ENCODE measurements at regions not wholly inside any gene's neighbourhood (a gene's known extent, or its start where the extent isn't known, plus 50 kb on each side); places are given as distances from the start of the nearest gene placed in this dataset.
"Not testable (repeated sequence)": the region's sequence is repeated elsewhere in the genome, so short reads cannot be mapped to it uniquely, and the experiment has no call there.

- DNase-seq: no peak
Measured at GRCh38 chr9:71632776-71633175, 135.5 kb downstream of the CEMIP2 start.

GRCh38 chr9:71630377-71630995 is 137.8 kb downstream of the CEMIP2 start:
- DNase-seq: peak; percentile 25

- DNase-seq: no peak
Measured at GRCh38 chr9:71629578-71630215, 138.6 kb downstream of the CEMIP2 start.

DNA sequence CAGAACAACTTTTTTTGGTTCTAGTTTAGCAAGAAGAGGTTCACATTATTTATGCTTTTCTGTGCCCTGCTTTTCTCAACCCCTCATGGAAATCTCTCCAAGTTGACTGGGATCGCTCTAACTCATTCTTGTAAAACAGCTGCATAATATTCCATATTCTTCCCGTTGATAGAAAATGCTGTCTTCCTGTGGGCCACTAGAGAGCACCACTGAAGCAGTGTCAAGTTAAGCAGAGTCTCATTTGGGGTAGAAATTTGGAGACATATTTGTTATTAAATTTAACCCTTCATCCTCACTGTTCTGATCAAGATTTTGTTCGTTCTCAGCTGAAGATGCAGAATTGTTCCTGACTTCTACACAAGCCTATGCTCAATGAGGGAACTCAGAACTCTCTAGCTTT is 140.1 kb downstream of the CEMIP2 start:
- peak; percentile 24 for DNase-seq

- no peak for DNase-seq
Measured at GRCh38 chr9:71627537-71627936, 140.8 kb downstream of the CEMIP2 start.

- no peak for DNase-seq
Measured at GRCh38 chr9:71626395-71626794, 141.9 kb downstream of the CEMIP2 start.

DNA sequence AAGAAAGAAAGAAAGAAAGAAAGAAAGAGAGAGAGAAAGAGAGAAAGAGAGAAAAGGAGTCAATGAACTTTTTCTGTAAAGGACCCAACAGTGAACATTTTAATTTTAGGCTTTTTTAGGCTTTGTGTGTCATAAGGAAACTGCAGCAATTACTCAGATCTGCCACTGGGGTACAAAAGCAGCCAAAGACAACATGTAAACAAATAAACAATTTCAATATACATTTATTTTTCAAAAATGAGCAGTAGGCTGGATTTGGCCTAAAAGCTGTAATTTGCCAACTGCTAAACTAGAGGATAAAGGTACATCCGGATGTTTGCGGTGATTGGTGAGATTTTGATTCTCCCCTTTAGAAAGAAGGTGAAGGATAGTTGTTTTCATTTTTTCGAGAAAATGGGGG is 143.6 kb downstream of the CEMIP2 start:
- DNase-seq: no peak

- no peak for DNase-seq
Measured at GRCh38 chr9:71620746-71621145, 147.6 kb downstream of the CEMIP2 start.

GRCh38 chr9:71620331-71620730 is 148.0 kb downstream of the CEMIP2 start:
- DNase-seq: no peak

DNA sequence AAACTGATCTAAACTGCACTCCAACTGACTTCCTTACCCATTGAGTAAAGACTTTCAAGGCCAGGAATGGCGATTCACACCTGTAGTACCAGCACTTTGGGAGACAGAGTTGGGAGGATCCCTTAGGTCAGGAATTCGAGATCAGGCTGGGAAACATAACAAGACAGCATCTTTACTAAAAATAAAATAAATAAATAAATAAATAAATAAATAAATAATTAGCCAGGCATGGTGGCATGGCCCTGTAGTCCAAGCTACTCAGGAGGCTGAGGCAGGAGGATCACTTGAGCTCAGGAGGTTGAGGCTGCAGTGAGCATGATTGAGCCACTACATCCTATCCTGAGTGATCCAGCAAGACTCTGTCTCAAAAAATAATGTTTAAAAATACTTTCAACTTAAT is 148.4 kb downstream of the CEMIP2 start:
- no peak for DNase-seq

DNA sequence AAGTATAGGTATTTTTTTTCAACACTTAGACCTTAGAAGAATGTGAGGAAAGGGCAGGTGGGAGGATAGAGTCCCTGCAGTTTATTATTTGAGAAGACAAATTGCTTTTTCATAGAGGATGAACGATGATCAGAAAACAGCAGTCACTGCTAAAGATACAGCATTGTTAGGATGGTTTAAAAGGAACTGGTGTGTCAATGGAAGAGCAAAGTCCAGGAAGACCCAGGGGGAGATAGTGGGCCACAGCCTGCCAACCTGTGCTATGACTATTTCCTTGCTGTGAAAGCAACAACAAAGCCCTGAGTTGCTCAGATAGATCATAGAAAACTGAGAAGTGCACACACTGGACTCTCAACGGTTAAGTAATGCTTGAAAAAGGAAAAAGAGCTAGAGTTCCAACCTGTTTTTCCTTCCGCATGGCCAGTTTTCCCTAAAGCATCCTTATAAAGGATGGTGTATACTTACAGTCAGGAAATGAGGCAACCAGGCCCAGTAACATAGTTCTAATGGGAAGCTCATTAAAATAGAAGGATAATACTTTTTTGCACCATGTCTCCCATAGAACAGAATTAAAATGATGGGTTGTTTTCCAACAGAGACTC is 153.8 kb downstream of the CEMIP2 start:
- DNase-seq: no peak

GRCh38 chr9:71612889-71613288 is 155.4 kb downstream of the CEMIP2 start:
- no peak for DNase-seq

DNA sequence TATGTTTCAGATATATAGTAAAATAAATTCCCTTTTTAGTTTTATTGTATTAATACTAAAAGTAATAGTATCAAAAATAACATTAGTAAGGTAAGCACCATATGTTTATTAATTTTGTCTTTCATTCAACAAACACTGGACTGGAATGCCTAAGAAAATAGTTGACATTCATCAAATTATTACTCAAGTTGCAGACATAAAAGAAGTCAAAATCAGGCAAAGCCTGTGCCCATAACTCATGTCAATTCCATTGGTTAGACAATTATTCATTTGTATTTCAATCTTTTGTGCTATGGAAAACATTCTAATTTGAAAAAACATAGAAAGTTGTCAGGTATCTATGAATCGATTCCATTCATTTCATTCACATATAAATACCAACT is 158.9 kb downstream of the CEMIP2 start:
- DNase-seq: no peak

DNA sequence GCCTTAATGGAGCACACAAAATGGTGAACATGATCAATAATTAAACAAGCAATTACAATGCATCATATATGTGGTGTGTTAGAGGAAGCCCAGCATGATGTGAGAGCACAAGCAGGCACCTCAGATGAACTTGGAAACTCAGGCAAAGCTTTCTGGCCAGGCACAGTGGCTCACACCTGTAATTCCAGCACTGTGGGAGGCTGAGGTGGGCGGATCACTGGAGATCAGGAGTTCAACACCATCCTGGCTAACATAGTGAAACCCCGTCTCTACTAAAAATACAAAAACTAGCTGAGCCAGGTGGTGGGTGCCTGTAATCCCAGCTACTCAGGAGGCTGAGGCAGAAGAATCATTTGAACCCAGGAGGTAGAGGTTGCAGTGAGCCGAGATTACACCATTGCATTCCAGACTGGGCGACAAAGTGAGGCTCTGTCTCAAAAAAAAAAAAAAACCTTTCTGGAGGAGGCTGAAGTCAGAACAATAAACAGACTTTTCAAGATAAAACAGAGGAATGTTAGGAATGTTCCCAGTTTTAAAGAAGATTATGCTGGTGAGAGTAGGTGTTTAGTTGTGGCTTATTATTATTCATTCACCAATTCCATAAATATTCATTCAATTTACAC is 159.4 kb downstream of the CEMIP2 start:
- DNase-seq: no peak

DNA sequence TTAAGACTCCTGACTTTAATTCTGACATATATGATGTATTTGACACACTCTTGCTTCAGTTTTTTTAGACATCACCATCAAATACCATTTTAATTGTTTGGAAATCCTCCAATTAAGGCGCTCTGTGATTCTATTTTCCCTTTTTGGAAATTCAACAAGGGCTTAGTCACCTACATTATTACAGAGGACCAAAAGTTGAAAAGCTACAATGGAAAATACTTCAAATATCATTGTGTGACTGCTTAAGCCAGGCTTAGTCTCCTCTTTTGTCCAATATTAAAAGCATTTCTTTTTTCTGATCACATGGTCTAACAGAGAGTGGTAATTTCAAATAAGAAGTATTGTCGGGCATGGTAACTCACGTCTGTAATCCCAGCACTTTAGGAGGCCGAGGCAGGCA is 160.3 kb downstream of the CEMIP2 start:
- DNase-seq: no peak

GRCh38 chr9:71607461-71607881 is 160.8 kb downstream of the CEMIP2 start:
- no peak for DNase-seq

DNA sequence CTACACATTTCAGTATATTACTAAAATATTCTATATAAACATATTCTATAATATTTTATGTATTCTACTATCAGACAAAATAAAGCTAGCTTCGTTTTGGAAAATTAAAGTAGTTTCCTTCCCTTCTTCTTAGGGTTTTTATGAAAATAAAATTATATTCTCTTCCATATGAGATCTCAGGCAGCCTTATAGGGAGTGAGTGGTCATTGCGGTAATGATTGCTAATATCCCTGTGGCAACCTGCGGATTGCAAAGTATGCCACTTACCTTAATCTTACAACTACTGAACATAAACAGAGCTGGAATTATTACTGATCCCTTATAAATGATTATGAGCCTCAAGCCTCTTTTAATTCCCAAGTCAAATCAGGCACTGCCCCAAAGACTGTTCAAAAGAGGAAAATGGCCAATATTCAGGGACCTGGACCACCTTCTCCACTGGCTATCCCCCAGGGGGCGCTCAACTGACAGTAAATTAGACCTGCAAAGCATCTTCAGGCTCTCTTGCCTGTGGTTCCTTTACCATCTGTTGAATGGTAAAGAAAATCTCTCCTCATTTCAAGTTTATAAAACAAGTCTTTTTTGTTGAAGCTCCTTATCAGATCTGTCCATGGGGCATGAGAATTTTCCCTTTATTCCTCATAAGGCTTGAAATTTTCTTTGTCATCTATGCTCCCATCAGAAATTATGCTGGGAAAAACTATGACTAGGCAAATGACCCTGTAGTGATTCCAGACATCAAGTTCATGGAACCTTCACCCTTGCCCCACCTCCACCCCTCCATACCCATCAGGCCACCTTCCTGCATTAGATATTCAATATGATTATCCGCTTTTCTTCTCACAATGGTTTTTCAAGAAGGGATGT is 163.9 kb downstream of the CEMIP2 start:
- DNase-seq: peak; percentile 84

DNA sequence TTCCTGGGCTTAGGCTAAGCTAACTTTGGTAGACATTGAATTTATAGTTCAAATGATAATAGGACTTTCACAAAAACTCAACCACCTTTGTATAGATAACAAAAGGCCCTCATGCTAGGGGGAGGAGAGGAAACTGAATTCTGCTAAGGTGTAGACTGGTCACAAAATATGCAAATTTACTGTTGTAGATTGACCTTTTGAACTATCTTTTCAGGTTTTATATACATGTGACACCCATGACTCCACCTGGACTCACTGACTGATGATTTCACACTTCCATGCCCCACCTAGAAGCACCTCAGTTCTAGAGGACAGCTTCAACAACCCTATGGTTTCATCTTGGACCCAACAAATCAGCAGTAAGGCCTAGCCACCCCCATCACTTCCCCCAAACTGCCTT is 165.7 kb downstream of the CEMIP2 start:
- DNase-seq: no peak

GRCh38 chr9:71595762-71596161 is 172.6 kb downstream of the CEMIP2 start:
- not testable (repeated sequence) for DNase-seq

- no peak for DNase-seq
Measured at GRCh38 chr9:71594541-71594940, 173.8 kb downstream of the CEMIP2 start.

- no peak for DNase-seq
Measured at GRCh38 chr9:71592400-71592799, 175.9 kb downstream of the CEMIP2 start.

GRCh38 chr9:71590362-71590761 is 178.0 kb downstream of the CEMIP2 start:
- DNase-seq: no peak

DNA sequence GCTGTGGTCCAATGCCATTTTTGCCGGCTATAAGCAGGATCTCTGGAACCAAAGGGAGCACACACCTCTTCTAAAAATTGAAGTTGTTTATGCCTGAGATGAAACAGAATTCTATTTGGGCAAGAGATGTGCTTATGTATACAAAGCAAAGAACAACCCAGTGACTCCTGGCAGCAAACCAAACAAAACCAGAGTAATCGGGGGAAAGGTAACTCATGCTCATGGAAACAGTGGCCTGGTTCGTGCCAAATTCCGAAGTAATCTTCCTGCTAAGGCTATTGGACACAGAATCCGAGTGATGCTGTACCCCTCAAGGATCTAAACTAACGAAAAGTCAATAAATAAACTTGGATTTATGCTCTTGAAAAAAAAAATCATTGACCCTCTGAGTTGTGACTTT is 178.7 kb downstream of the CEMIP2 start:
- DNase-seq: no peak

Data from suppressor macrophage treated with lipopolysaccharide for 4 hours (primary cell).